ENCODE measurements at regions not wholly inside any gene's neighbourhood (a gene's known extent, or its start where the extent isn't known, plus 50 kb on each side); places are given as distances from the start of the nearest gene placed in this dataset.
A peak's percentile ranks its signal among the peaks of the same experiment; 100 is the strongest.

DNA sequence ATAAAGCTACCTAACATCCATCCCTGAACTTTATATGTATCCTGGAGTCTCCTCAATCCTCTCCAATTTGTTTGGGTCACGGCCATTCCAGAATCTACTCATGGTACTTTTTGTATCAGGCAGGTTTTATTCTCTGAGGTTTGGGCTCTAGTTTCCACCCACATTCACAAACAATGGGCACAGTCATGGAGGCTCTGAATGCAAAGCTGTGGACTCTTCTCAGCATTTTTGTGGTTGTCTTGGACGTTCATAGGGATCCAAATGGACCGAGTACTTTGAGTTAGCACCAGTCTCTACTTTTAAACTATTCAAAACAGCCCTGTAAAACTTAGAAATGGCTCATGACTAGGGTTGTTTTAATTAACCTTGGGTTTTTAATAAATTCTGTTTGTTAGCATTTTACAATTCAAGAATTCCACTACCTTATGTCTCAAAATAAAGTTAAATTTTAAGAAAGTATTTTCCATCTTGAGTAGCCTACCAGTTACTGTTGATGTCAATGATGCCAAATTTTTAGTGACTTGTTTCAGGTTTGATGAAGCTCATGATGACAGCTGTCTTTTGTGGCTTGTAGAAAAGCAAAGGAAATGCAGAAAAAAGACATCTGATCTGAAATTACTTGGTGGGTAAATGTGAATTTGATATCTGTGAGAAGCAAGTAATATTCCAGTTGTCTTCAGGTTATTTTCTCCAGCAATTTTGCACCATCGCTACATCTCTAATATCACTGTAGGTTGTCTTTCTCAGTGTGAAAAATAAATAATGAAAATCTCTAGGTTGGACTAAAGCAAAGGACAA lies 275.7 kb upstream of the THBS1 start:
- DNase-seq (ENCODE audit: low spot score) = no peak

DNA sequence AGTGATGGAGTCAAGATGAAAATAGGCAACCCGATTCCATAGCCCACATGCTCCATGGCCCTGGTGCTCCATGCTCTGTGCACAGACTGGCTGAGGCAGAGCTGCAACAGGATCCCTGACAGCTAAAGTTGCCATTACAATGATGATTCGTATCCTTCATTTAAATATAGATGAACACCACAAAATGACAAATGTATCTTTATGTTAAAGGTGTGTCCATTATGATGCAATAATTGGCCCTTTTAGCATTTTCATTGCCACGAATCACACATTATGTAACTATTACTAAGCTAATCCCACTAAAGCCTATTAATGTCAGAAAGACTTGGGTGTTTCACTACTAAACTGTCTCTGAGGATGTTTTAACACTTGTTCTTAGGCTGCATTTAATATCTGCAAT lies 270.2 kb upstream of the THBS1 start:
- no peak for DNase-seq (ENCODE audit: low spot score)

DNA sequence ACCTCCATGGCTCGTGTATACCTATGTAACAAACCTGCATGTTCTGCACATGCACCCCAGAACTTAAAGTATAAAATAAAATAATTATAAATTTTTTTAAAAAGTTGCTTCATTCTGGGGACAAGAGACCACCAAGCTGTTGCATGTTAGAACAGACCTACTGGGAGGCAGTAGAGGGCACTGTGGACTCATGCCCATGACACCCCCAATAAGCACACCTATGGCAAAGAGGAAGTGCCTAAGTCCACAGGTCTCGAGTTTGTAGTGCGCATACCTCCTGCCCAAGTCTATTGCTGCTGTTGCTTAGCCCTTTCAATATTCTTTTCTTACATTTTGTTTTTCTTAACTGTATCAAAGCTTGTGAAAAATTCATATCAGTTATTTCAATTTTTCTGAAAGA lies 267.9 kb upstream of the THBS1 start:
- peak; percentile 26 for DNase-seq (ENCODE audit: low spot score)

DNA sequence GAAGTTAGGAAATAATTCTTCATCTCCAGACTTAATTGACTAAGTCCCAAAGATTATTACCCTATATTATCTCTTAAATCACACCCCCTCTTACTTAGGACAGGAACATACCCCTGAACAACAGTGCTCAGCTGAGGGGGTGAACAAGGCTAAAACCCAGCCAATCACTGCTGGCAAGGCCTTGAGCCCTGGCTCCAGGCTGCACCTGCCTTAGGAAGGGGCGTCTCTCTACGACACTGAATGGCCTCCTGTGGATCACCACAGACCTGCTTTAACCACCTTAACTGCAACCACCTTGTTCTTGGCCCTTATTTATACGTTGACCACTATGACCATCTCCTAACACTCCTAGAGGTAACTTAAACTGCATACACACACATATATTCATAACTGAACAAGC lies 267.4 kb upstream of the THBS1 start:
- DNase-seq (ENCODE audit: low spot score) = peak; percentile 14

DNA sequence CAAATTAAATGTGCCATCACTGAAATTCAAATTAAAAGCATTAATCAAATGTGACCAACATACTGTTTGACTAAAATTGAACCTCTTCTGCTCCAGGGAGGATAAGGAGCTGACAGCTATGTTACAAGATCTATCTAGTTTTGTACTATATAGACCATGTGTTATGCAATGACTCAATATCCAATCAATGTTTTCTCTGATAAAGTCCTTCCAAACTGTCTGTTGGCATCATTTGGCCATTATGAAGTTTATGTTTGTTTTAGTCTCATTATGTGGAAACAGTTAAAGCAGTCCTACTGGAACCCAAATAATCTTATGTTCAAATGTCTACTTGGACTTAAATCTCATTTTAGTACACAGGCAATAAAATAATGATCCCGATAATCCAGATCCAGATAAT lies 267.0 kb upstream of the THBS1 start:
- no peak for DNase-seq (ENCODE audit: low spot score)

DNA sequence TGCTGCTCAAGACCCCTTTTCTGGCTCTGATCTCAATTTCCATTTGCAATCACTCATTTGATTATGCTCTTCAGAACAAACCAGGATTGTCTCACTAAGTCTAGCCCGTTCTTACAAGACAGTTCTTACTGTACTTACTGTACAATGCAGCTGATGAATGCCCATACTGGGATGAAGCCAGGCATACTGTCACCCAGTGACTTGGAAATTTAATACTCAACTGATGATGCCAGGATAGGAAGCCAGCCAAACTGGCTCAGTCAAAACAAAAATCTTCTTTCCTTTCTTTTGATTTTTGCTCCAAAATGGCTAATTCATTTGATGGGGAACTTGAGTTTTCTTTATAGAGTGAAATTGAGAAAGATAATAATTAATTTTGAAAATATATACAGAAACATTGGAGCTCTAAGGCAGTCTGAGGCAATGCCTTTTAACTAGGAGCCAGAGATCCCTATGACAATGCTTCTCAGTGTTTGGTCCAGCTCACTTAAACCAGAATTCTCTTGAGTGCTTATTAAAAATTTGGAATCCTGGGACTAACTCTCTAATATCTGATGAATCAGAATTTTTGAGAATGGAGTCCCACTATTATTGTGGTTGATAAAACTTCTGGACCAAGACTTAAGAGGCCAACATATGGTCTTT lies 265.6 kb upstream of the THBS1 start:
- DNase-seq (ENCODE audit: low spot score) = no peak

DNA sequence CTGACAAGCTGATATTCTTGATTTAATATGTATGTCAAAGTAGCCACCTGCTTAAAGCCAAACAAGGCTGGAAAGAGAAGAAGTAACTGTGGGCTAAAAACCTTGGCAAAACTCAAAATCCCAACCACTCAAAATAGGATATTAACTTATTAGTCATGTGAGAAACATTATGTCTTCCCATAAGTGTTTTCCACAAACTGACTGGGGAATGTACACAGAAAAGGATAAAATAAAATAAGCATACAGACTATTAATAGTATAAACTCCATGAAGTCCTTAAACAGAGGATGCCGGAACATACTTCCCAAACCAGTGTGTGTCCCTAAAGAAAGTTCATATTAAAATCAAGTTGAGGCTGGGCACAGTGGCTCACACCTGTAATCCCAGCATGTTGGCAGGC lies 263.7 kb upstream of the THBS1 start:
- no peak for DNase-seq (ENCODE audit: low spot score)

DNA sequence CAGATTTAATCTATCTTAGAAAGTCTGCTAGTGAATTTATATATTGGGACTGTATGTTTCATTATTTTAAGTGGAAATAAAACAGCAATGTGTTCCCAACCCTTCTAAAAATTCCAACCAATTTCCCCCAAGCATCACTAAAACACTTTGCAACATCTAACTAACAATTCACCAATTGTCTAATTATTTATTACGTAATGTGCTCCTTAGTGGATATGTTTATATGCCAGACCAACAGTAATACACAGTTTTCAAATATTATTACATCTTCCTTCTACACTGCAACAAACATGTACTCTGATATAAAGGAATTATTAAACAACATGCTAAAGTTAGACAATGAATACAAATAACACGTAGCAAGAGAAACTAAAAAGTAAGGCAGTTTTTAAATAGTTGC lies 262.6 kb upstream of the THBS1 start:
- no peak for DNase-seq (ENCODE audit: low spot score)

DNA sequence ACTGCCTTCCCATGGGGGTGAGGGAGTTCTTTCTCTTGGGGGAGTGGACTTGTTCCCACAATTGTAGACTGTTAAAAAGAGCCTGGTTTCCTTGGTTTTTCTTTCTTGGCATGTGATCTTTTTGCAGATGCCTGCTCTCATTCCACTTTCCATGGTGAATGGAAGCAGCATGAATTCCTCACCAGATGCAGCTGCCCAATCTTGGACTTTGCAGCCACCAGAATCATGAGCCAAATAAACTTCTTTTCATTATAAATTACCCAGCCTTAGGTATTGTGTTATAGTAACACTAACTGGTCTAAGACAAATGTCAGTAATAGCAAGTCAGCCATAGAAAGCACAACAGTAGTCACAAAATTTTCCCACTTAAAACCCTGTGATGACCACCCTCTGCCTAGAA lies 260.5 kb upstream of the THBS1 start:
- no peak for DNase-seq (ENCODE audit: low spot score)

DNA sequence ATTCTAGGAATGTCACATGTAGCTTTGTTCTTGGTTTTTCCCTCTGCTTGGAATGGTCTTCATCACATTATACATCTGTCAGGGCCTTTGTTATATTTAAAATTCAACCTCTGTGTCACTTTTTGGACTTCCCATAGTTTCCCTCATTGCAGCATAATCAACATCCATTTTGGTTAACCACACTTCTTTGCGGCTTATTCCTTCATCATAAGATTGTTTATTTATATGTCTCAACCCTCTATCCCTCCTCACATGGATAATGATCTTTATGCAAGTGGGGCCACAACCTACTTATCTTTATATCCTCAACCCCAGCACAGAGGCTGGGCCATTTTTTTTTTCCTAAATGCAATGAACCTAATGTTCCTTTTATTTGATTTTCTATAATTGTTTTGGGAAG lies 260.0 kb upstream of the THBS1 start:
- DNase-seq (ENCODE audit: low spot score) = no peak

DNA sequence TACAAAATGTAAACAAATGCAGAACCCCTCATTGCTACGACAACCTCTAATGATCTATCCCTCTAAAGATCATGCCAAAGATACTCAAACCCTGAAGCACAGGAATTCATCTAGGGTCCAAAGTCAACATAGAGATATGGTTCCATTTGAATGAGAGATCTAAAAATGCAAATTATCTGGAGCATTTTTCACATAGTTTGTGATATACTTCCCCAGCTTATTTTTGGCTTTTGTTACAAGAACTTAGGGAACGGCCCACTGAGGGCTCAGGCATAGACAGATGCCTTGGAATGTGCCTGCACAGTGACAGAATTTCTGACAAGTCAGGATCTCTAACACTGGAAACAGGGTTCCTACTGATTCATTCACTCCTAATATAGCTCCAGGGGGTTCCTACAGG lies 258.9 kb upstream of the THBS1 start:
- DNase-seq (ENCODE audit: low spot score) = no peak

DNA sequence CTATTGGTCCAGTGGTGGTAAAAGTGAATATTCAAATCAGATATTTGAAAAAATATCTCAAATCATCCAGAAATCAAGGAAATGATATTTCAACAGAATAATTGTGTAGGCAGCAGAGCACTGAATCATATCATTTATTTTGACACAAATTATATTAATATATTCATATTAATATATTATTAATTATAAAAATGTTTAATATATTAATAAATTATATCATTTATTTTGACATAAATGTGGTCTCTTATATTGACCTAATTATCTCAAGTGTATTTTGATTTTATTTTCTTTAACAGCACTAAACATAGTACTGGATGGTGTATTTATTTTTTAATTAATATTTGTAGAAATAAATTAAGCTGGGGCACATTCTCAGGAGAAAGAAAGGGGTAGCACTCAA lies 257.7 kb upstream of the THBS1 start:
- no peak for DNase-seq (ENCODE audit: low spot score)

DNA sequence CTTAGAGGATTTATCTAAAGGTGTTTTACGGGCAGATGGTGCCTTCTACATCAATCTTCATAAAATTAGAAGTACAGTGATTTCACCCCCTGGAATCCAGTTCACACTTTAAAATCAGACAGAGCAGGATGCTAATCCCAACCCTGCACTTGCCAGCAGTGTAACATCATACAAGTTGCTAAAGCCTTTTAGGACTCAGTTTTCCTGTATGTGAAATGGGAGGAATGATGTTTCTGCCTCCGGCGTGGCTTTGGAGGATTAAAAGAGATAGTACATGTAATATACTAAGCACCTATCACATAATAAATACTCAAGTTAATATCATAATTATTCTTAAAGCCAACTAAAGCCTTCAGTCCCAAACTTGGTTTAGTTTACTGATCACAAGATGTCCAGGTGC lies 257.2 kb upstream of the THBS1 start:
- no peak for DNase-seq (ENCODE audit: low spot score)

DNA sequence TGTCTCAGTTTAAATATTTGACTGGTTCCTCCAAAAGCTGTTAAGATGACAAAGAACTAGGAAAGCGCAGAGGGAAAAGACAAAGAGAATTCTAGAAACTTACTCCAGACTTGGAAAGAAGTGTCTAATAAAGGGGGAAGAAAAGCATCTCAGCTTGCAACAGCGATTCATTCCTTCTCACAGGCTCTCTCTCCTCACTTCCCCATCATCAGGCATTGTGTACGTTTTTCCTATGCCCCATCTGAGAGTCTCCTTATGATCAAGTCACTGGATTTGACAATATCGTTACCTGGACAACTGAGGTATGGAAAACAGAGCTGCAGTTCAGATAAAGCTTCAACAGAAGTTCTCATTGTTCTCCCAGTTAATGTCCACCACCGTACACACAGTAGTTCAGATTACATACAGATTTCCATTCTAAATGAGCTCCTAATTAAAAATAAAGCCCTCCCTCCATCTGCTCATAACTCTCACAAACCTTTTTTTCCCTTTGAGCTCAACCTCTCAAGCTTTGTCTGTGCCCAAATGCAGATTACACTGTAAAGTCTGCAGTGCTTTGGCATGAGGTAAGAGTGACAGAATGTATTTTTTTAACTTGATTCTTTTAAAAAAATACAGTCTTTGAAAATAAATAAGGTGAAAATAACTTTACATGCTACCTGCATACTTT lies 254.4 kb upstream of the THBS1 start:
- no peak for DNase-seq (ENCODE audit: low spot score)

DNA sequence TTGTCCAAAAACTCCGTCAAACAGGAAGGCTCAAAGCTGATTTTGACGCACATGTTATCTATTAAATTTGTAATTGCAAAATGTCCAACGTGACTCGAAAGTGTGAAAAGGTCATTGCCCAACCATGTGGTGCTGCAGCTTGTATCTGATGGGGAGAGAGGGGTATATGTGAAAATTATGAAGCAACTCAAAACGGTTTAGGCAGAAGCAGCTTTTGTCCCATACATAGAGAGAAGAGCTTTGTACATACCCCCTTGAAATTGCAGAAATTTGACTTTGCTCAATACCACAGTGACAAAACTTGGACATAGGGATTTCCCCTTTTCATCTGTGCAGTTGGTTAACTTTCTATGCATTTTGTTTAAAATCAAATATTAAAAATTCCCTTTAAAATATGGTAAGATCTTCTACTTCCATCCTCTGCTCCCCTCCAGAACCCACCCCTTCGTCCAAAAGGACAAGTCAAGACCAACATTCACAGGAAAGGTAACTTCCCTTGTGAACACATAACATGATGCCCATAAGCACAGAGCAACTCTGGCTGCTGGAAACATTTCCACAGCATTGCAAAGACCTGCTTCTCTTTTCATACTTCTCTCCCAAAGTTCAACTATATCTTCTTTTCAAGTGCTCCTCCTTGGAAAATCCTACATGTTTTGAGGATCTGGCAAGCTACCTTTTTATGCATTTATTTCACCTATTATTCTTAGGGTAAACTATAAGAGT lies 253.7 kb upstream of the THBS1 start:
- no peak for DNase-seq (ENCODE audit: low spot score)

DNA sequence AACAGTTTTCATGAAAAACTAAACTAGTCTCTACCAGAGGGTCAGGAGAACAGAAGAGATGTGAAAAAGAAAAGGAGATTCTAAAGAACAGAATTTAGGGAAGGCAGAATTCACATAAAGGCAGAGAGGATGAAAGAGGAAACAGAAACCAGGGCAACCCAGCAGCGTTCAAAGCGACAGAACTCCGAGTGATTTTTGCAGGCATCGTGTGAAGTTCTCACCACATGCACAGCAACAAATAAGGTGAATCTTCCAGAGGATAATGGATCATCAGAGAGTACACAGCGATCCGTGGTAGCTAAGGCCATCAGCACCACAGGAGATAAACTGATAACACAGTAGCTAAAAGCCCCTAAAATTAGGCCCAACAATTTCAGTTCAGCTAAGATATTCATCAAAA lies 250.8 kb upstream of the THBS1 start:
- DNase-seq (ENCODE audit: low spot score) = no peak

DNA sequence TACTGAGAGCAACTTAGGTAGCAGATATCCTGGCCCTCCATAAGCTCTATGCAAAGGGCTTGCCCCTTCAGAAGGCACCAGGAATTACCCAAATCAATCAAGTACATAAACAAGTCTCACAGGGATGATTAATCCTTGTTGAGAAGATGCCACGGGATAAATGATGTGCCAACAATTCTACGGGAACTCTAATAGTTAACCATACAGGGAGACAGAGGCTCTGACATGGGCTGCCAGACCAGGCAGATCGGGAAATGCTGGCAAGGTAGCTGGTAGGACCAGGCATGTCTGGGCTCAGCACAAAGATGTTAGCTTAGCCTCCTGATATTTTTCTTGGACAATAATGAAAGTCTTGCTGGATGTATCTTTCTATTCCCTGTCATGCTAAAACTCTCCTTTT lies 249.3 kb upstream of the THBS1 start:
- no peak for DNase-seq (ENCODE audit: low spot score)

DNA sequence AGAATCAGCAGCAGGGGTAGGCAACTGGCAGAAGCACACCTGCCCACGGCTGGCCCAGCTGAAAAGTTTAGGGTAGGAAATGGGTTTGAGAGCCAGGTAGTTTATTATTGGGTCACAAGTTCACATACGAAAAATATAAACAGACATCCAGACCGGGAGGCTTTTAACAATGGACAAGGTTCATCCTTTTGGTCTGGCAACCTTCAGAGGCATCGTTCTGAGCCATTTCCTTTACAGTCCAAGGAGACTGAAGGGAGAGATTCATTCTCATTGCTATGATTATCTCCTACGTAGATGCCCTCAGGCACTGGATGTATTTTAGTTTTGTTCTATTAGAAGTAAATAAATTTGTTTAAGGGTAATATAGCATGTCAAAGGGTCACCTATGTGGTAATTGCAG lies 248.0 kb upstream of the THBS1 start:
- no peak for DNase-seq (ENCODE audit: low spot score)

DNA sequence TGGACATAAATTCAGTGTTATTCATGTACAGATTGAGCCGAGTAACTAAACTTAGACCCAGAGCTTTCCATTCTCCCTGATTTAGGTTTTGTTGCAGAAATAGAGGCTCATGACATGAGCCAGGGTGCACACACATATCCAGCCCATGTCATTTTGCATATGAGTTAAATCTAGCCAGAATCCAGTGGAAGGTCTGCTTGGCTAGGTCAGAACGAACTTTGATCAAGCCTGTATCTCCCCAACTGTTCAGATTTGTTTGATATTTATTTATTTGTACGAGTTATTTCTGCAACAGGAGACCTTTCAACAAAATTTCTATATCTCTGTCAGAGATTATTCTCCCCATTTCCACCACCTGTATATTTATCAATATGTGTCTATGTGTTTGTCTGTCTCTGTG lies 247.5 kb upstream of the THBS1 start:
- no peak for DNase-seq (ENCODE audit: low spot score)

DNA sequence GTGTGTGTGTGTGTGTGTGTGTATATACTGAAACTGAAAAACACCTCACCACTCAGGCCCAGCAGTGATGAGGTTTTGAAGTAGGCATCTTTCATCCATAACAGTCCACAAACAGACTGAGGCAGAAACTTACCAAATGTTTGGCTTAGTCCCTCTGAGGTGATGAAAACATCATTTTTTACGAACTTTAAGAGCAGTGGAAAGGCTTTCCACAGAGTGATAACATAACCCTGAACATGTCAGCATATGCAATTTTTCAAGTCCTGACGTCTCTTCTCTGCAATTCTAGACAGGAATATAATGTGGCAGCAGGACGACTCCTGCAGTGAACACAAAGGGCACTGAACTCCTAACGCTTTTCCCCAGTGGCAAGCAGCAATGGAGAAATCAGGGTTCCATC lies 247.0 kb upstream of the THBS1 start:
- DNase-seq (ENCODE audit: low spot score) = no peak

DNA sequence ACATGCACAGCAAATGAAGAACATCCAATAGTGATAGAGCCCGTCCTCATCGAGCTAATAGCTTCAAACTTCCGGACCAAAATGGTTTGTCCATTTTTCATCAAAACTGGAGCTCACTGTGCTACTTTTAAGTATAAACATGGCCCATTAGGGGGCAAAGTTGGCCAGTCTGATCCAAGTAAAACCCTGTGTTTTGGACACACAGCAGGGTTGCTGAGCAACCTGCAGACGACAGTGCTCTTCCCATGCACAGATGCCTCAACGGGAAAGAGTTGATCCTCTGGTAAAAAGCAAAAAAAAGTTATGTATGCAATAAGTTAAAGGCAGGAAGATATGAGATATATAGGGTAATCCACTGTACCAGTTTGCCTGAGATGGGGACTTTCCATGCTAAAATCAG lies 244.0 kb upstream of the THBS1 start:
- no peak for DNase-seq (ENCODE audit: low spot score)

DNA sequence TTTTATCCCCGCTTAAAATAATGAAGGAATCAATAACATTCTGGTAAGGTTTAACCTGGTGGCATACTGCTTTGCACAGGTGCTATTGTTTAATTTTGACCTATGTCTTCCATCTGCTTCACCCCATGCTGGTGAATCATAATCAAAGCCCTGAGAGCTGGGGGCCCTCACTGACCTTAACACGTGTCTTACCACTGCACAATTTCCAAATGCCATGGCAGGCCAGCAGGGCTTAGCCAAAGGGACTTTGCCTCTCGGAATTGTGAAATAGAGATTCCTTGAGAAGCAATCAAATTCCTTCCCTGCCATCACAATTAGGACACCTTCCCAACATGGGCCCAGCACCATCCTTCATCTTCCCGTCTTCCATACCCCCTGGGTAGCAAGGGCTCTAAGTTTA lies 242.6 kb upstream of the THBS1 start:
- no peak for DNase-seq (ENCODE audit: low spot score)
